ENCODE measurements at regions not wholly inside any gene's neighbourhood (a gene's known extent, or its start where the extent isn't known, plus 50 kb on each side); places are given as distances from the start of the nearest gene placed in this dataset.

DNA sequence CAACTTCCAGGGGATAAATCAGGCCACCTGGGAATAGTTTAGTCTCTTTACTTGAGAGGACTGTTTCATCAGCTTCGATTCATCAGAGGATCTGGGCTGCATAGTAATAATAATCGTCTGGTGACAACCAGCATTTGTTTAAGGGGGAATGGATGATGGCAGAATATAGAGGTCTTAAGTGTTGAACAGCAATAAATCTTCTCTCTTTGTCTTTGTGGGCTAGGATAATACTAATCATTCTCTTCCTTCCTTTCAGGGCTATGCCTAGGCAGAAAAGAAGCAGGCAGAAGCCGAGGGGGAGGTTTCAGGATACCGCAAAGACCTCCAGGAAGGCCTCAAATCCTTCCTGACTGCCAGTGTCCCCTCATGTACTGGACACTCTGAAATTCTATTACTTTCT lies 150.4 kb upstream of the GAREM1 start:
- CTCF ChIA-PET = no interaction called here
- no peaks in the 10 kb centered on the region for H3K9me3 Mint-ChIP-seq

GRCh38 chr18:32618546-32618945 lies 147.9 kb upstream of the GAREM1 start:
- no peak for DNase-seq
- H3K27me3 Mint-ChIP-seq = no peaks in the 10 kb centered on the region
- no peaks in the 10 kb centered on the region for H3K36me3 Mint-ChIP-seq
- no peaks in the 10 kb centered on the region for H3K9me3 Mint-ChIP-seq
- no peaks in the 10 kb centered on the region for H3K4me1 Mint-ChIP-seq
- H3K4me3 Mint-ChIP-seq = no peak overlapping the region
- CTCF ChIA-PET = no interaction called here
- no peak overlapping the region for H3K27ac Mint-ChIP-seq

More for the DNA sequence above, 150.4 kb upstream of the GAREM1 start:
- Mint-ChIP-seq H3K4me3 (no peak overlapping the region), H3K36me3 (no peaks in the 10 kb centered on the region), H3K4me1 (no peaks in the 10 kb centered on the region), H3K27me3 (no peaks in the 10 kb centered on the region), H3K27ac (no peak overlapping the region)
- DNase-seq = no peak

GRCh38 chr18:32613821-32614220 lies 143.1 kb upstream of the GAREM1 start:
- Mint-ChIP-seq H3K4me3 (no peak overlapping the region), H3K27ac (no peak overlapping the region), H3K36me3 (no peaks in the 10 kb centered on the region), H3K27me3 (no peaks in the 10 kb centered on the region), H3K9me3 (no peaks in the 10 kb centered on the region), H3K4me1 (no peaks in the 10 kb centered on the region)
- CTCF ChIA-PET = no interaction called here
- DNase-seq = no peak

DNA sequence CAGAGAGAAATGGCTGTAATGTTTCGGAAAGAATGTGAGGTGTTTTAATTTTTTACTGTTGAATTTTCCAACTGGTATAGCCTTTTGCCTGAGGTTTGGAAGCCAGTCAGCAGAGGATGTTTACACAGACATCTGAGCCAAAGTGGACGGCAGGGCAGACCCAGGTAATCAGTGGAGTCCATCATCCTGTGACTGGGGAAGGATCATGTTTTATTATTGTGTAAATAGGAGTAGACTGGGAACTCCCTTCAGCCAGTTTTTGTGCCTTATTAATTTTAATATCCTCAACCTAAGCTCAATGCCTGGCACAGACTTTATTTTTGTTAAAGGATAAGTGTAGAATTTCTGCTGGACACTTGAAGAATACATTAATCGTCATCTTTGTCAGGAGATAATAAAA lies 142.0 kb upstream of the GAREM1 start:
- H3K4me3 Mint-ChIP-seq = no peak overlapping the region
- DNase-seq = no peak
- H3K27me3 Mint-ChIP-seq = no peaks in the 10 kb centered on the region
- no peaks in the 10 kb centered on the region for H3K9me3 Mint-ChIP-seq
- CTCF ChIA-PET = no interaction called here
- no peak overlapping the region for H3K27ac Mint-ChIP-seq
- no peaks in the 10 kb centered on the region for H3K36me3 Mint-ChIP-seq
- H3K4me1 Mint-ChIP-seq = no peaks in the 10 kb centered on the region

GRCh38 chr18:32610176-32610575 lies 139.5 kb upstream of the GAREM1 start:
- H3K4me3 Mint-ChIP-seq = no peak overlapping the region
- no peak for DNase-seq
- CTCF ChIA-PET = no interaction called here
- no peaks in the 10 kb centered on the region for H3K36me3 Mint-ChIP-seq
- H3K4me1 Mint-ChIP-seq = no peaks in the 10 kb centered on the region
- no peak overlapping the region for H3K27ac Mint-ChIP-seq
- H3K9me3 Mint-ChIP-seq = no peaks in the 10 kb centered on the region
- no peaks in the 10 kb centered on the region for H3K27me3 Mint-ChIP-seq

- H3K27me3 Mint-ChIP-seq = no peaks in the 10 kb centered on the region
- H3K4me1 Mint-ChIP-seq = no peaks in the 10 kb centered on the region
- H3K36me3 Mint-ChIP-seq = no peaks in the 10 kb centered on the region
- H3K27ac Mint-ChIP-seq = no peak overlapping the region
- H3K4me3 Mint-ChIP-seq = no peak overlapping the region
- H3K9me3 Mint-ChIP-seq = no peaks in the 10 kb centered on the region
- CTCF ChIA-PET = no interaction called here
- DNase-seq = no peak
These were observed 137.1 kb upstream of the GAREM1 start for GRCh38 chr18:32607816-32608215.

GRCh38 chr18:32598144-32598543 lies 127.5 kb upstream of the GAREM1 start:
- DNase-seq = no peak
- Mint-ChIP-seq H3K9me3 (no peaks in the 10 kb centered on the region), H3K4me1 (no peaks in the 10 kb centered on the region), H3K36me3 (no peaks in the 10 kb centered on the region), H3K4me3 (no peak overlapping the region), H3K27ac (no peak overlapping the region), H3K27me3 (no peaks in the 10 kb centered on the region)
- CTCF ChIA-PET = no interaction called here

DNA sequence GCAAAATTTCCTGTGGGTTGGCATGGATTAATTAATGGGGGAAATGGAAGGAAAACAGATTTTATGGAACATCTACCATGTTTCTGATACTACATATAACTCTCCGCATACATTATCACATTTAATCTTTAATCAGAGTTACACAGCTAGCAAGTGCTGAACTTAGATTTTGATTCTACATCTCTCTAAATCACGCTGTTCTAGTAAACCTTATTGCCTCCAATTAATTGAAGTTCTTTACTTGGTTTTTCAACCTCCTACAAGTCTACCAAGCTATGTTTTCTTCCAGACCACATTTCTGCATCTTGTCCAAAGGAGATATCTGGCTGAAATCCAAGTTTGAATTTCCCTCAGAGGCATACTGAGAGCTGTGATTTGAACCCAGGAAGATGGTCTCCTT lies 125.8 kb upstream of the GAREM1 start:
- CTCF ChIA-PET = no interaction called here
- H3K27ac Mint-ChIP-seq = no peak overlapping the region
- no peaks in the 10 kb centered on the region for H3K4me1 Mint-ChIP-seq
- no peaks in the 10 kb centered on the region for H3K36me3 Mint-ChIP-seq
- H3K27me3 Mint-ChIP-seq = no peaks in the 10 kb centered on the region
- no peak overlapping the region for H3K4me3 Mint-ChIP-seq
- no peaks in the 10 kb centered on the region for H3K9me3 Mint-ChIP-seq
- no peak for DNase-seq

DNA sequence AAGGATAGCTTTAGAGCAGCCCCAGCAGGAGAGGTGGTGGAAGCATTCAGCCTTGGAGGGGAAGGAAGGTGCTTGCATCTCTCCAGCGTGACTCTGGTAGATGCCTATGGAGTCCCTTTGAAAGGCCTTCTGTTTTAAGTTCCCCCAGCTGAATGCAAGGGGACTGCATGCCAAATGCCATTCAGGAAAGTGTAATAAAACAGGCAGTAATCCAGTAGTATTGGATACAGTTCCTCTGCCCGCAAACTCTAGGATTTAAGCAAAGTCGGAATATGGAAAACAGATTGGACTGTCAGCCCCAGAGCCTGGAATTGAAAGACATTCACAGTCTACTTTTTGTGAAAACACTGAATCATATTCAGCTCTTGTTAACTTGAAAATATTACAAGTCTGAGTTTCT lies 125.2 kb upstream of the GAREM1 start:
- no peak for DNase-seq

GRCh38 chr18:32588191-32588590 lies 117.5 kb upstream of the GAREM1 start:
- Mint-ChIP-seq H3K27me3 (no peaks in the 10 kb centered on the region), H3K4me1 (no peaks in the 10 kb centered on the region), H3K4me3 (no peak overlapping the region), H3K9me3 (no peaks in the 10 kb centered on the region), H3K27ac (no peak overlapping the region), H3K36me3 (no peaks in the 10 kb centered on the region)
- CTCF ChIA-PET = no interaction called here
- no peak for DNase-seq

More for the DNA sequence above, 125.2 kb upstream of the GAREM1 start:
- H3K4me3 Mint-ChIP-seq = no peak overlapping the region
- no peak overlapping the region for H3K27ac Mint-ChIP-seq
- no peaks in the 10 kb centered on the region for H3K27me3 Mint-ChIP-seq
- H3K36me3 Mint-ChIP-seq = no peaks in the 10 kb centered on the region
- CTCF ChIA-PET = no interaction called here
- no peaks in the 10 kb centered on the region for H3K4me1 Mint-ChIP-seq
- no peaks in the 10 kb centered on the region for H3K9me3 Mint-ChIP-seq

GRCh38 chr18:32583431-32583830 lies 112.7 kb upstream of the GAREM1 start:
- CTCF ChIA-PET = no interaction called here
- DNase-seq = no peak
- H3K27me3 Mint-ChIP-seq = no peaks in the 10 kb centered on the region
- no peak overlapping the region for H3K4me3 Mint-ChIP-seq
- no peaks in the 10 kb centered on the region for H3K9me3 Mint-ChIP-seq
- H3K4me1 Mint-ChIP-seq = no peaks in the 10 kb centered on the region
- H3K36me3 Mint-ChIP-seq = no peaks in the 10 kb centered on the region
- H3K27ac Mint-ChIP-seq = no peak overlapping the region

DNA sequence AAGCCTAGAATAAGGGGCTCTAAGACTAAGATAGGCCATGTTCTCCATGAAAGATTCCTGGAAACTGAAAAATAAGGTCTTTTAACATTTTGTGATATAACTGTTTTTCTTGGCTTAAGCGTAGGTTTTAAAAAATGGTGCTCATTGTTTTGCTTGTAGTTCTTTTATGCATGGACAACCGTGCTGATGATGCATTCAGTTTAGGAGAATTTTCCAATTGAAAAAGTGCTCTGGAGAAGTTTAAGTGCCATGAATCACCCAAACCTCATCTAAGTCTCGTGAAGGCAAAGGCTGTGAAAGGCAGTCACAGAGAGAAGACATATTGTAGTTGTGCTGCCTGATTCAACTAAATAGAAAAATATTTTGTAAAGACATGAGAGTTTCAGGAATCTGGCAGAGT lies 111.8 kb upstream of the GAREM1 start:
- DNase-seq = no peak
- CTCF ChIA-PET = no interaction called here
- Mint-ChIP-seq H3K9me3 (no peaks in the 10 kb centered on the region), H3K27ac (no peak overlapping the region), H3K36me3 (no peaks in the 10 kb centered on the region), H3K27me3 (no peaks in the 10 kb centered on the region), H3K4me1 (no peaks in the 10 kb centered on the region), H3K4me3 (no peak overlapping the region)

- Mint-ChIP-seq H3K4me1 (no peaks in the 10 kb centered on the region), H3K9me3 (no peaks in the 10 kb centered on the region), H3K27ac (no peak overlapping the region), H3K27me3 (no peaks in the 10 kb centered on the region), H3K36me3 (no peaks in the 10 kb centered on the region), H3K4me3 (no peak overlapping the region)
- CTCF ChIA-PET = no interaction called here
- no peak for DNase-seq
These were observed 106.9 kb upstream of the GAREM1 start for GRCh38 chr18:32577561-32577960.

GRCh38 chr18:32576296-32576916 lies 105.7 kb upstream of the GAREM1 start:
- Mint-ChIP-seq H3K9me3 (no peaks in the 10 kb centered on the region), H3K4me1 (no peaks in the 10 kb centered on the region), H3K36me3 (no peaks in the 10 kb centered on the region), H3K27me3 (no peaks in the 10 kb centered on the region), H3K27ac (no peak overlapping the region), H3K4me3 (no peak overlapping the region)
- CTCF ChIA-PET = no interaction called here
- no peak for DNase-seq

DNA sequence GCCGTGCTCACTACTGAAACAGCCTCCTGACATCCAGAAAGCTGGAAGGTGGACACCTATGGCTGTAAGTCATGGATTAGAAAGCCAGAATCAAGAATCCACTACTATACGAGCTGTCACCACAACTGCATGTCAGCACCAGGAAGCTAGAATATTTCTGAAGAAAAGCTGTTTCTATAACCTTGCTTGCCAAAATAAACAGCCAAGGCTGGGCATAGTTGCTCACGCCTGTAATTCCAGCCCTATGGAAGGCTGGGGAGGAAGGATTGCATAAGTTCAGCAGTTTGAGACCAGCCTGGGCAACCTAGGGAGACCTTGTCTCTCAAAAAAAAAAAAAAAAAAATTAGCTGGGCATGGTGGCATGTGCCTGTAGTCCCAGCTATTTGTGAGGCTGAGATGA lies 96.3 kb upstream of the GAREM1 start:
- no peak for DNase-seq
- Mint-ChIP-seq H3K27me3 (no peaks in the 10 kb centered on the region), H3K4me3 (no peak overlapping the region), H3K36me3 (no peaks in the 10 kb centered on the region), H3K9me3 (no peaks in the 10 kb centered on the region), H3K4me1 (no peaks in the 10 kb centered on the region), H3K27ac (no peak overlapping the region)
- CTCF ChIA-PET = no interaction called here

Data from activated naive CD4-positive, alpha-beta T cell treated with anti-CD3 and anti-CD28 coated beads, Interleukin-2, amount 10 ng/mL, durations not matched to agents 7 days and 5 days (primary cell).